ENCODE measurements at regions not wholly inside any gene's neighbourhood (a gene's known extent, or its start where the extent isn't known, plus 50 kb on each side); places are given as distances from the start of the nearest gene placed in this dataset. TPM values are rescaled to one million over a fixed set of nuclear protein-coding genes. Genes with fewer than 3 reads are reported as not detected.

DNA sequence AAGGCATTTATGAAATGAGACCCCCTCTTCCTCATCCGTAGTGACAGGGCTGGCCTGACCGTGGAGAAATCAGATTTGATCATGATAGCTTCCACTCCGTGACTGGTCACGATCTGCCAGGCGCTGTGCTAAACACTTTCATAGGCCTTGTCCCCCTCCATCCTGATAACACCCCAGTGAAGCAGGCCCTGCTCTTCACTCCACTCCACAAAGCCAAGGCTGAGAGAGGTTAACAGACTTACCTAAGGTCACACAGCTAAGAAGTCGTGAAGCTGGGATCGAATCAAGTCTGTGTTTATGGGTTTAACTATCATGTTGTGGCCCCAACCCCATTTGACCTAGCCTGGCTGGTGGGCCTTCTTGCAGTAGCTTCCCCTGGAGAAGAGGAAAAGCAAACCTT lies 53.3 kb upstream of the IL17B start:
- Histone ChIP-seq H3K79me2 (replicated peaks; ENCODE audit: insufficient read depth) (no peaks in the 10 kb centered on the region), H3K4me1 (ENCODE audit: insufficient read depth) (peaks cover 8% of the 10 kb centered on the region; the same call in 1 of the 2 replicates), H2AFZ (no peak overlapping the region), H3K4me3 (no peak overlapping the region), H4K20me1 (replicated peaks; ENCODE audit: insufficient read depth) (no peaks in the 10 kb centered on the region), H3K27ac (ENCODE audit: low read depth) (no peak overlapping the region), H3K36me3 (ENCODE audit: insufficient read depth) (no peaks in the 10 kb centered on the region), H3K27me3 (ENCODE audit: insufficient read depth) (no peaks in the 10 kb centered on the region), H3F3A (replicated peaks; ENCODE audit: low read depth) (0 out of 2 replicates have a peak, but pooled peaks cover 9% of the 10 kb centered on the region), H3K9me2 (ENCODE audit: insufficient read depth) (no peaks in the 10 kb centered on the region), H3K4me2 (no peak overlapping the region)
- TF ChIP-seq POLR2AphosphoS5 (IDR thresholded peaks at IDR 0.05; ENCODE audit: low read depth): no peak
- TF ChIP-seq, protein P1, sequence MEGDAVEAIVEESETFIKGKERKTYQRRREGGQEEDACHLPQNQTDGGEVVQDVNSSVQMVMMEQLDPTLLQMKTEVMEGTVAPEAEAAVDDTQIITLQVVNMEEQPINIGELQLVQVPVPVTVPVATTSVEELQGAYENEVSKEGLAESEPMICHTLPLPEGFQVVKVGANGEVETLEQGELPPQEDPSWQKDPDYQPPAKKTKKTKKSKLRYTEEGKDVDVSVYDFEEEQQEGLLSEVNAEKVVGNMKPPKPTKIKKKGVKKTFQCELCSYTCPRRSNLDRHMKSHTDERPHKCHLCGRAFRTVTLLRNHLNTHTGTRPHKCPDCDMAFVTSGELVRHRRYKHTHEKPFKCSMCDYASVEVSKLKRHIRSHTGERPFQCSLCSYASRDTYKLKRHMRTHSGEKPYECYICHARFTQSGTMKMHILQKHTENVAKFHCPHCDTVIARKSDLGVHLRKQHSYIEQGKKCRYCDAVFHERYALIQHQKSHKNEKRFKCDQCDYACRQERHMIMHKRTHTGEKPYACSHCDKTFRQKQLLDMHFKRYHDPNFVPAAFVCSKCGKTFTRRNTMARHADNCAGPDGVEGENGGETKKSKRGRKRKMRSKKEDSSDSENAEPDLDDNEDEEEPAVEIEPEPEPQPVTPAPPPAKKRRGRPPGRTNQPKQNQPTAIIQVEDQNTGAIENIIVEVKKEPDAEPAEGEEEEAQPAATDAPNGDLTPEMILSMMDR (conservative IDR thresholded peaks at IDR 0.05; ENCODE audit: low read depth in 2 of 2): no peak
- peaks cover 8% of the 10 kb centered on the region for H3K27me3 Mint-ChIP-seq (ENCODE audit: insufficient read depth, low read depth, poor library complexity)
- ATAC-seq: no peak
- DNase-seq (ENCODE audit: low spot score): no peak
- H3K36me3 Mint-ChIP-seq (ENCODE audit: low read depth): no peaks in the 10 kb centered on the region
- H3K4me3 Mint-ChIP-seq: no peak overlapping the region
- H3K9me3 Mint-ChIP-seq: no peaks in the 10 kb centered on the region
- peaks cover 22% of the 10 kb centered on the region for H3K4me1 Mint-ChIP-seq
- H3K27ac Mint-ChIP-seq: no peak overlapping the region; the same call in 1 of the 2 replicates

DNA sequence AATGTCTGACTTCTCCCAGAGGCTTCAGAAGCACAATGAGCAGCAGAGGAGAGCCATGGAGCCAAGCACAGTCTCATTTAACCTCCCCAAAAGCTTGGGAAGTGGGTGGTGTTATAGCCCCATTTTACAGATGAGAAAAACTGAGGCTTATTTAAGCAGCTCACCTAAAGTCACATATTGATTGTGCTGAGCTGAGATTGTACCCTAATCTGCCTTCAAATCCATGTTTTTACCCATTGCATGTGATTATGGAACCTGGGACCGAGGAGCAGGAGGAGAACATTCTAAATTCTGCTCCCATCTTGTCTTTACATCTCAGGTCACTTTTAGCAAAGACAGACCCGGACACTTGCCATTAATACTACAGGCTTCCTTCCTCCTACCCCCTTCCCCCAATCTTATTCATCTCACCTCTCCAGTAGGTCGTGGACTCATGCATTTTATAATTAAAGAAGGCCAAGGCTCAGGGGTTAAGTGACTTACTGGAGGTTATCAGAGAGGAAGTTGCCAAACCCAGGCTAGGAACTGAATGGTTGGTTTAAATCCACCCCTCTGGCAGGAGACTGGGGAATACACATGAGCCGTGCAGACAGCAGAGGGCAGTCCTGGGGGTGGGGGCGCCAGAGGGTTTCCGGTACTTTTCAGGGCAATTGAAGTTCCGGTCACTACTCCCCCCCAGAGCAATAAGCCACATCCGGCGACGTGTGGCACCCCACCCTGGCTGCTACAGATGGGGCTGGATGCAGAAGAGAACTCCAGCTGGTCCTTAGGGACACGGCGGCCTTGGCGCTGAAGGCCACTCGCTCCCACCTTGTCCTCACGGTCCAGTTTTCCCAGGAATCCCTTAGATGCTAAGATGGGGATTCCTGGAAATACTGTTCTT lies 51.0 kb upstream of the IL17B start:
- Histone ChIP-seq H3K79me2 (replicated peaks; ENCODE audit: insufficient read depth) (no peaks in the 10 kb centered on the region), H3K36me3 (ENCODE audit: insufficient read depth) (no peaks in the 10 kb centered on the region), H3K27ac (ENCODE audit: low read depth) (peak overlapping the region; percentile 80), H3K4me2 (peak overlapping the region; percentile 9; the same call in 1 of the 2 replicates), H3F3A (replicated peaks; ENCODE audit: low read depth) (0 out of 2 replicates have a peak, but pooled peaks cover 9% of the 10 kb centered on the region), H2AFZ (peak overlapping the region; percentile 91), H4K20me1 (replicated peaks; ENCODE audit: insufficient read depth) (no peaks in the 10 kb centered on the region), H3K4me1 (ENCODE audit: insufficient read depth) (peaks cover 8% of the 10 kb centered on the region; the same call in 1 of the 2 replicates), H3K9me2 (ENCODE audit: insufficient read depth) (no peaks in the 10 kb centered on the region), H3K4me3 (no peak overlapping the region), H3K27me3 (ENCODE audit: insufficient read depth) (no peaks in the 10 kb centered on the region)
- Mint-ChIP-seq H3K27me3 (ENCODE audit: insufficient read depth, low read depth, poor library complexity) (peaks cover 10% of the 10 kb centered on the region), H3K9me3 (no peaks in the 10 kb centered on the region), H3K36me3 (ENCODE audit: low read depth) (no peaks in the 10 kb centered on the region), H3K4me1 (peaks cover 22% of the 10 kb centered on the region), H3K27ac (no peak overlapping the region), H3K4me3 (no peak overlapping the region)
- peak; percentile 67 for DNase-seq (ENCODE audit: low spot score)
- no peak for TF ChIP-seq ZNF114 (CRISPR knock-in tag; IDR thresholded peaks at IDR 0.05)
- TF ChIP-seq CREB1 (CRISPR knock-in tag; IDR thresholded peaks at IDR 0.05; ENCODE audit: low read depth): no peak
- TF ChIP-seq, protein P1 (conservative IDR thresholded peaks at IDR 0.05; ENCODE audit: low read depth in 2 of 2): peak; percentile 26 to 58; a peak in 2 of 4 replicates
- ATAC-seq: peak; percentile 65

MicroRNAs in the stretch of these regions (microRNA counts, 767-probe panel; counts per million panel counts)
- not detected for microRNA hsa-miR-145-5p

Small RNAs in the stretch of these regions (microRNA-seq; reads per million reads assigned to microRNA genes)
- 1.8 reads per million for gene MIR145

Small RNAs in the stretch of these regions (small RNA-seq; reads per million reads assigned to genes)
- not detected for gene MIR145 (ENCODE audit: low replicate concordance)
